ENCODE measurements at regions not wholly inside any gene's neighbourhood (a gene's known extent, or its start where the extent isn't known, plus 50 kb on each side); places are given as distances from the start of the nearest gene placed in this dataset.

DNA sequence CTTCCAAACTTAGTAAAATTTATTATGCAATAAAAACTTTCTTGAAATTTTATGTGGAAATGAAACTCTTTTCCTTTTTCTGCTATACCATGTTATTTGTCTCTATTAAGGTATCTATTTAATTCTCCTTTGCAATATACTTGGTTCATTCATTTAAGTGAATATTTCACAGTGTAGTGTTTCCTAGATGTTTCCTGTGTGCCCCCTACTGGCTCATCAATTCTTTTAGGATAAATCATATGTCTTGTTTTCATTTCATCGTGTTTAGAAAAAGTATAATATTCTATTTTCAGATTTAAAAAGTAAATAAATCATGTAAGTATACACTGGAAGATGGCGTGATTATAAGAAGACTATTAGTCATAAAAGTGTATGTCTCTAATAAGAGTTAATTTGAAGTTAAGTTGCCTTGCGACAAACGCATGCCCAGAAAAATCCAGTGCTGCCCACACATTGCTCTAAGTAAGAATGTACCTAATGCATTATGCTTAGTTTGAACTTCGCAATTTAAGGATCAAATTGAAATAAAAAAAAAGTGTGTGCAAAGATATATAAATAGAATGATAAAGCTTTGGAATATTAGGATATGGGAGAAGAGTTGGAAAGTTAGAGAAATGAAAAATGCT is 525.4 kb downstream of the KCNJ3 start:
- TF ChIP-seq, protein P1, sequence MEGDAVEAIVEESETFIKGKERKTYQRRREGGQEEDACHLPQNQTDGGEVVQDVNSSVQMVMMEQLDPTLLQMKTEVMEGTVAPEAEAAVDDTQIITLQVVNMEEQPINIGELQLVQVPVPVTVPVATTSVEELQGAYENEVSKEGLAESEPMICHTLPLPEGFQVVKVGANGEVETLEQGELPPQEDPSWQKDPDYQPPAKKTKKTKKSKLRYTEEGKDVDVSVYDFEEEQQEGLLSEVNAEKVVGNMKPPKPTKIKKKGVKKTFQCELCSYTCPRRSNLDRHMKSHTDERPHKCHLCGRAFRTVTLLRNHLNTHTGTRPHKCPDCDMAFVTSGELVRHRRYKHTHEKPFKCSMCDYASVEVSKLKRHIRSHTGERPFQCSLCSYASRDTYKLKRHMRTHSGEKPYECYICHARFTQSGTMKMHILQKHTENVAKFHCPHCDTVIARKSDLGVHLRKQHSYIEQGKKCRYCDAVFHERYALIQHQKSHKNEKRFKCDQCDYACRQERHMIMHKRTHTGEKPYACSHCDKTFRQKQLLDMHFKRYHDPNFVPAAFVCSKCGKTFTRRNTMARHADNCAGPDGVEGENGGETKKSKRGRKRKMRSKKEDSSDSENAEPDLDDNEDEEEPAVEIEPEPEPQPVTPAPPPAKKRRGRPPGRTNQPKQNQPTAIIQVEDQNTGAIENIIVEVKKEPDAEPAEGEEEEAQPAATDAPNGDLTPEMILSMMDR (conservative IDR thresholded peaks at IDR 0.05): peak; percentile 55
- no peak for TF ChIP-seq ZFX (IDR thresholded peaks at IDR 0.05)

Measured in C4-2B (cell line).